HepG2 (cell line): ENCODE measurements at regions not wholly inside any gene's neighbourhood (a gene's known extent, or its start where the extent isn't known, plus 50 kb on each side); places are given as distances from the start of the nearest gene placed in this dataset.

Experiments used
- ATAC-seq: fragments of 200-7000 bp; cut with Tn5 transposase; 3 replicates; pipeline ENCODE4 v1.9.1; 2020; ENCODE audit warnings: mild to moderate bottlenecking, moderate library complexity
- BruUV-seq: library from RNA; stranded (reverse); fragments of 400-500 nt; replicated peaks from 2 replicates; lab custom pipeline; 2021; lab: Mats Ljungman, UMichigan
- CTCF ChIA-PET: fragments of 300-600 bp; formaldehyde crosslinking; extraction: SDS; loops from one replicate; lab custom pipeline; 2021; ENCODE audit warnings: low total read pairs, inconsistent platforms, low intra/inter-chr PET ratio; lab: Yijun Ruan, JAX
- POLR2A ChIA-PET: fragments of 350-600 bp; sonication (Branson Sonifier 250); formaldehyde crosslinking; loops from one replicate; lab custom pipeline; 2020; ENCODE audit warnings: antibody characterized with exemption, inconsistent platforms; lab: Yijun Ruan, JAX
- DNase-seq: peaks from one replicate; pipeline ENCODE4 v3.0.0-alpha.2; 2015; ENCODE audit warnings: low spot score
- FAIRE-seq: peaks from 3 replicates; lab custom pipeline; 2011; peaks lifted over from hg19 to GRCh38; lab: Jason Lieb, UNC
- H2AFZ ChIP-seq: one replicate; pipeline ENCODE4 v1.6.1; 2011; ENCODE audit warnings: low read length, inconsistent platforms
- H3K27ac ChIP-seq: fragments of 300-600 bp; 3 replicates; pipeline ENCODE4 v1.8.0; 2011; ENCODE audit warnings: mixed run types, mild to moderate bottlenecking, mixed read lengths, low read length, inconsistent platforms; ENCODE audit not compliant: insufficient read depth; ENCODE audit errors: extremely low read length
- H3K27me3 ChIP-seq, 2 experiments: fragments of 200-600 bp in 1 of 2; 2 replicates in 1 of 2; 3 replicates in 1 of 2; pipeline versions ENCODE4 v1.6.0 to v1.8.0; 2011; ENCODE audit warnings: low read length in 2 of 2, mild to moderate bottlenecking in 2 of 2, moderate library complexity in 2 of 2, inconsistent platforms in 1 of 2; ENCODE audit not compliant: insufficient read depth in 2 of 2, control insufficient read depth in 1 of 2
- H3K36me3 ChIP-seq, 2 experiments: fragments of 200-600 bp in 1 of 2; replicated peaks in 1 of 2; 2 replicates in 1 of 2; 3 replicates in 1 of 2; pipeline versions ENCODE4 v1.5.1 to v1.8.0; 2011; ENCODE audit warnings: low read length in 2 of 2, inconsistent platforms in 1 of 2; ENCODE audit not compliant: insufficient read depth in 2 of 2, control insufficient read depth in 1 of 2
- H3K4me1 ChIP-seq: 2 replicates; pipeline ENCODE4 v1.5.1; 2012; ENCODE audit warnings: low read length, inconsistent platforms; ENCODE audit not compliant: insufficient read depth
- H3K4me2 ChIP-seq: 2 replicates; pipeline ENCODE4 v1.6.0; 2011; ENCODE audit warnings: low read depth, low read length, inconsistent platforms
- H3K4me3 ChIP-seq, 3 experiments: fragments of 200-600 bp in 1 of 3; sonication (generic), shearing (Covaris generic) in 1 of 3; replicated peaks in 1 of 3; 2 replicates each; pipeline ENCODE4 v1.5.1; 2011 to 2016; ENCODE audit warnings: low read length in 3 of 3, inconsistent platforms in 2 of 3, low read depth in 2 of 3, mild to moderate bottlenecking in 2 of 3, control low read depth in 1 of 3, mixed read lengths in 1 of 3; ENCODE audit not compliant: insufficient read depth in 1 of 3
- H3K79me2 ChIP-seq: one replicate; pipeline ENCODE4 v1.6.1; 2011; ENCODE audit warnings: low read length, inconsistent platforms; ENCODE audit not compliant: insufficient read depth
- H3K9ac ChIP-seq: 2 replicates; pipeline ENCODE4 v1.6.0; 2011; ENCODE audit warnings: mild to moderate bottlenecking, low read depth, low read length, inconsistent platforms; ENCODE audit not compliant: insufficient read depth
- H3K9me3 ChIP-seq: 2 replicates; pipeline ENCODE4 v1.5.1; 2012; ENCODE audit warnings: mild to moderate bottlenecking, low read length
- H4K20me1 ChIP-seq: 2 replicates; pipeline ENCODE4 v1.6.0; 2011; ENCODE audit warnings: inconsistent platforms, mild to moderate bottlenecking, low read length, moderate library complexity; ENCODE audit not compliant: insufficient read depth
- ADNP ChIP-seq: sonication (generic); formaldehyde crosslinking; IDR thresholded peaks from 2 replicates; pipeline ENCODE4 v1.4.0; 2020; ENCODE audit warnings: missing genetic modification reagents
- AFF4 ChIP-seq: sonication (generic); formaldehyde crosslinking; IDR thresholded peaks from 2 replicates; pipeline ENCODE4 v1.4.0; 2020; ENCODE audit warnings: missing genetic modification reagents
- AHDC1 ChIP-seq: sonication (generic); formaldehyde crosslinking; IDR thresholded peaks from 2 replicates; pipeline ENCODE4 v1.5.1; 2020; ENCODE audit warnings: mild to moderate bottlenecking, missing genetic modification reagents, borderline replicate concordance
- CENPBD1 ChIP-seq: sonication (generic); formaldehyde crosslinking; IDR thresholded peaks from 2 replicates; pipeline ENCODE4 v1.8.0; 2022; ENCODE audit warnings: missing genetic modification reagents, low read depth, mild to moderate bottlenecking, borderline replicate concordance
- E2F5 ChIP-seq: sonication (generic); formaldehyde crosslinking; conservative IDR thresholded peaks from 2 replicates; pipeline ENCODE4 v1.4.0; 2020; ENCODE audit warnings: missing genetic modification reagents
- SMARCE1 ChIP-seq: fragments of 450-650 bp; IDR thresholded peaks from 2 replicates; pipeline ENCODE4 v1.6.1; 2017; ENCODE audit warnings: borderline replicate concordance
- SP140L ChIP-seq: sonication (generic); formaldehyde crosslinking; IDR thresholded peaks from 2 replicates; pipeline ENCODE4 v1.4.0; 2020; ENCODE audit warnings: missing genetic modification reagents, borderline replicate concordance
- TARDBP ChIP-seq: sonication (generic); formaldehyde crosslinking; IDR thresholded peaks from 2 replicates; pipeline ENCODE4 v1.8.0; 2022; ENCODE audit warnings: mild to moderate bottlenecking, missing genetic modification reagents
- TCF7 ChIP-seq: sonication (generic); IDR thresholded peaks from 2 replicates; pipeline ENCODE4 v1.6.1; 2016; ENCODE audit warnings: antibody characterized with exemption, low read depth
- TP53 ChIP-seq: sonication (generic); formaldehyde crosslinking; conservative IDR thresholded peaks from 2 replicates; pipeline ENCODE4 v1.4.0; 2020; ENCODE audit warnings: missing genetic modification reagents
- ZMYM2 ChIP-seq: sonication (generic); formaldehyde crosslinking; IDR thresholded peaks from 2 replicates; pipeline ENCODE4 v1.8.0; 2022; ENCODE audit warnings: mild to moderate bottlenecking, missing genetic modification reagents
- ZNF230 ChIP-seq: sonication (generic); formaldehyde crosslinking; IDR thresholded peaks from 2 replicates; pipeline ENCODE4 v1.4.0; 2020; ENCODE audit warnings: mild to moderate bottlenecking, missing genetic modification reagents
- ZNF652 ChIP-seq: IDR thresholded peaks from 2 replicates; pipeline ENCODE4 v1.6.1; 2016; ENCODE audit warnings: low read depth, borderline replicate concordance
- in situ Hi-C: cut with HindIII; loops from 2 replicates; pipeline ENCODE4 v1.10.0; 2017; ENCODE audit warnings: low pct_unique_long_range_greater_than_20kb; ENCODE audit not compliant: extremely low pct_ligation_motif_present
- intact Hi-C: fragments of 100-400 bp; cut with micrococcal nuclease; formaldehyde crosslinking; loops from one replicate; pipeline ENCODE4 v1.10.0; 2022; ENCODE audit not compliant: unreplicated experiment

GRCh38 chr9:82539856-82540579, 522.9 kb downstream of the RASEF start (continued):
- TF ChIP-seq TP53 (CRISPR knock-in tag): no peak
- no peak for TF ChIP-seq ZNF230 (CRISPR knock-in tag)
- TF ChIP-seq ADNP: no peak
- no peak for TF ChIP-seq ZMYM2
- TF ChIP-seq AHDC1 (CRISPR knock-in tag): no peak
- TF ChIP-seq CENPBD1 (CRISPR knock-in tag): no peak
- TF ChIP-seq, all 625 proteins: peak for 0

GRCh38 chr9:82543726-82544125, 519.2 kb downstream of the RASEF start:
- ChIA-PET POLR2A (no interaction called here), CTCF (no interaction called here)
- Histone ChIP-seq H3K4me2 (no peak overlapping the region), H2AFZ (no peak overlapping the region), H3K79me2 (no peaks in the 10 kb centered on the region), H3K9ac (no peak overlapping the region), H3K9me3 (no peaks in the 10 kb centered on the region), H4K20me1 (no peaks in the 10 kb centered on the region), H3K27ac (no peak overlapping the region), H3K27me3 (no peaks in the 10 kb centered on the region), H3K4me3 (no peak overlapping the region), H3K36me3 (no peaks in the 10 kb centered on the region), H3K4me1 (no peaks in the 10 kb centered on the region)
- DNase-seq: no peak
- intact Hi-C loops (no loop called here), in situ Hi-C loops (no loop called here)
- FAIRE-seq: no peak
- BruUV-seq: no TSS peak
- ATAC-seq: no peak
- no peak for TF ChIP-seq SP140L (CRISPR knock-in tag)
- no peak for TF ChIP-seq SMARCE1
- no peak for TF ChIP-seq E2F5
- no peak for TF ChIP-seq AFF4 (CRISPR knock-in tag)
- TF ChIP-seq ZNF652 (CRISPR knock-in tag): no peak
- TF ChIP-seq TCF7: no peak
- TF ChIP-seq TARDBP: no peak
